HUES6 (cell line): ENCODE measurements at regions not wholly inside any gene's neighbourhood (a gene's known extent, or its start where the extent isn't known, plus 50 kb on each side); places are given as distances from the start of the nearest gene placed in this dataset.

Experiments used
- H3K27ac ChIP-seq: 2 replicates; pipeline ENCODE4 v1.7.0; 2013; ENCODE audit warnings: low read depth, mild to moderate bottlenecking, low read length, inconsistent platforms
- H3K27me3 ChIP-seq: 2 replicates; pipeline ENCODE4 v1.6.1; 2013; ENCODE audit warnings: low read length; ENCODE audit not compliant: control insufficient read depth, insufficient read depth
- H3K36me3 ChIP-seq: 2 replicates; pipeline ENCODE4 v1.6.1; 2013; ENCODE audit warnings: low read length; ENCODE audit not compliant: control insufficient read depth, insufficient read depth
- H3K4me1 ChIP-seq: 2 replicates; pipeline ENCODE4 v1.6.1; 2013; ENCODE audit warnings: low read length; ENCODE audit not compliant: control insufficient read depth, insufficient read depth
- H3K4me3 ChIP-seq: 2 replicates; pipeline ENCODE4 v1.5.1; 2013; ENCODE audit warnings: low read depth, low read length
- H3K9ac ChIP-seq: one replicate; pipeline ENCODE4 v1.6.1; 2013; ENCODE audit warnings: mild to moderate bottlenecking, low read length
- H3K9me3 ChIP-seq: 2 replicates; pipeline ENCODE4 v1.6.1; 2013; ENCODE audit warnings: low read depth, low read length; ENCODE audit not compliant: control insufficient read depth, insufficient read depth

- no peaks in the 10 kb centered on the region for H3K9me3 ChIP-seq
- H3K9ac ChIP-seq: no peak overlapping the region
- H3K27me3 ChIP-seq: no peaks in the 10 kb centered on the region
Measured at GRCh38 chr6:93624408-93624807, 205.0 kb upstream of the EPHA7 start.

GRCh38 chr6:93621442-93621841 is 202.1 kb upstream of the EPHA7 start:
- no peaks in the 10 kb centered on the region for H3K36me3 ChIP-seq
- H3K27ac ChIP-seq: no peak overlapping the region
- no peaks in the 10 kb centered on the region for H3K9me3 ChIP-seq
- no peaks in the 10 kb centered on the region for H3K27me3 ChIP-seq
- no peaks in the 10 kb centered on the region for H3K4me1 ChIP-seq
- H3K4me3 ChIP-seq: no peak overlapping the region
- H3K9ac ChIP-seq: no peak overlapping the region

More at GRCh38 chr6:93624408-93624807, 205.0 kb upstream of the EPHA7 start:
- no peak overlapping the region for H3K4me3 ChIP-seq
- H3K4me1 ChIP-seq: no peaks in the 10 kb centered on the region
- H3K36me3 ChIP-seq: no peaks in the 10 kb centered on the region
- H3K27ac ChIP-seq: no peak overlapping the region

GRCh38 chr6:93604951-93605350 is 185.6 kb upstream of the EPHA7 start:
- Histone ChIP-seq H3K9ac (no peak overlapping the region), H3K27me3 (no peaks in the 10 kb centered on the region), H3K4me1 (no peaks in the 10 kb centered on the region), H3K4me3 (no peak overlapping the region), H3K36me3 (no peaks in the 10 kb centered on the region), H3K27ac (no peak overlapping the region), H3K9me3 (no peaks in the 10 kb centered on the region)

- Histone ChIP-seq H3K36me3 (no peaks in the 10 kb centered on the region), H3K9ac (no peak overlapping the region), H3K27ac (no peak overlapping the region), H3K4me1 (no peaks in the 10 kb centered on the region), H3K9me3 (no peaks in the 10 kb centered on the region), H3K4me3 (no peak overlapping the region), H3K27me3 (no peaks in the 10 kb centered on the region)
Measured at GRCh38 chr6:93592417-93592816, 173.1 kb upstream of the EPHA7 start.

GRCh38 chr6:93586306-93586705 is 166.9 kb upstream of the EPHA7 start:
- H3K36me3 ChIP-seq: no peaks in the 10 kb centered on the region
- no peaks in the 10 kb centered on the region for H3K27me3 ChIP-seq
- H3K4me3 ChIP-seq: no peak overlapping the region
- H3K27ac ChIP-seq: no peak overlapping the region
- no peaks in the 10 kb centered on the region for H3K4me1 ChIP-seq
- no peak overlapping the region for H3K9ac ChIP-seq
- no peaks in the 10 kb centered on the region for H3K9me3 ChIP-seq

- Histone ChIP-seq H3K9ac (no peak overlapping the region), H3K36me3 (no peaks in the 10 kb centered on the region), H3K27ac (no peak overlapping the region), H3K27me3 (no peaks in the 10 kb centered on the region), H3K4me1 (peaks cover 6% of the 10 kb centered on the region), H3K9me3 (no peaks in the 10 kb centered on the region), H3K4me3 (no peak overlapping the region)
Measured at GRCh38 chr6:93584300-93584699, 164.9 kb upstream of the EPHA7 start.

- Histone ChIP-seq H3K27me3 (no peaks in the 10 kb centered on the region), H3K9me3 (no peaks in the 10 kb centered on the region), H3K4me1 (peaks cover 6% of the 10 kb centered on the region), H3K27ac (no peak overlapping the region), H3K4me3 (no peak overlapping the region), H3K9ac (no peak overlapping the region), H3K36me3 (no peaks in the 10 kb centered on the region)
Measured at GRCh38 chr6:93581371-93581770, 162.0 kb upstream of the EPHA7 start.

- Histone ChIP-seq H3K9ac (no peak overlapping the region), H3K9me3 (no peaks in the 10 kb centered on the region), H3K27me3 (no peaks in the 10 kb centered on the region), H3K4me3 (no peak overlapping the region), H3K36me3 (no peaks in the 10 kb centered on the region), H3K27ac (no peak overlapping the region), H3K4me1 (peaks cover 6% of the 10 kb centered on the region)
Measured at GRCh38 chr6:93580446-93580845, 161.1 kb upstream of the EPHA7 start.

GRCh38 chr6:93575495-93576267 is 156.3 kb upstream of the EPHA7 start:
- Histone ChIP-seq H3K4me3 (no peak overlapping the region), H3K9me3 (no peaks in the 10 kb centered on the region), H3K27me3 (no peaks in the 10 kb centered on the region), H3K27ac (no peak overlapping the region), H3K9ac (no peak overlapping the region), H3K36me3 (no peaks in the 10 kb centered on the region), H3K4me1 (peaks cover 6% of the 10 kb centered on the region)

- H3K4me3 ChIP-seq: no peak overlapping the region
- no peak overlapping the region for H3K27ac ChIP-seq
- no peaks in the 10 kb centered on the region for H3K4me1 ChIP-seq
- no peaks in the 10 kb centered on the region for H3K36me3 ChIP-seq
- H3K27me3 ChIP-seq: no peaks in the 10 kb centered on the region
- no peak overlapping the region for H3K9ac ChIP-seq
- H3K9me3 ChIP-seq: no peaks in the 10 kb centered on the region
Measured at GRCh38 chr6:93574299-93574698, 154.9 kb upstream of the EPHA7 start.

- no peak overlapping the region for H3K4me3 ChIP-seq
- no peak overlapping the region for H3K27ac ChIP-seq
- no peaks in the 10 kb centered on the region for H3K4me1 ChIP-seq
- no peak overlapping the region for H3K9ac ChIP-seq
- H3K36me3 ChIP-seq: no peaks in the 10 kb centered on the region
- no peaks in the 10 kb centered on the region for H3K9me3 ChIP-seq
- no peaks in the 10 kb centered on the region for H3K27me3 ChIP-seq
Measured at GRCh38 chr6:93571346-93571745, 152.0 kb upstream of the EPHA7 start.
